Erythroblast (primary cell): ENCODE measurements at regions not wholly inside any gene's neighbourhood (a gene's known extent, or its start where the extent isn't known, plus 50 kb on each side); places are given as distances from the start of the nearest gene placed in this dataset.

Experiments used
- GATA1 ChIP-seq: IDR thresholded peaks from 2 replicates; pipeline ENCODE4 v1.6.1; 2011; ENCODE audit warnings: low read depth, mild to moderate bottlenecking, control low read depth, low read length, moderate library complexity
- POLR2A ChIP-seq: IDR thresholded peaks from 2 replicates; pipeline ENCODE4 v1.6.1; 2011; ENCODE audit warnings: mild to moderate bottlenecking, low read length

- TF ChIP-seq POLR2A (no peak), GATA1 (no peak)
Observed at GRCh38 chr7:46930366-46930765, 651.5 kb downstream of the TNS3 start.
